Liver (tissue), 8 donors: ENCODE measurements at regions not wholly inside any gene's neighbourhood (a gene's known extent, or its start where the extent isn't known, plus 50 kb on each side); places are given as distances from the start of the nearest gene placed in this dataset.

Experiments
- DNase-seq: peaks from one replicate; pipeline ENCODE4 v3.0.0-alpha.2; 2017; ENCODE audit warnings: low spot score
- H3K27ac ChIP-seq, 2 donors: one replicate each; pipeline ENCODE4 v1.7.0; 2013; ENCODE audit warnings: inconsistent platforms in 2 of 2, low read length in 2 of 2, control low read depth in 1 of 2, low read depth in 1 of 2, mild to moderate bottlenecking in 1 of 2
- H3K27me3 ChIP-seq, 4 donors: one replicate each; pipeline versions ENCODE4 v1.6.1 to v1.7.0; 2013; ENCODE audit warnings: low read length in 3 of 4, inconsistent platforms in 1 of 4, mild to moderate bottlenecking in 1 of 4, moderate library complexity in 1 of 4; ENCODE audit not compliant: control insufficient read depth in 4 of 4, insufficient read depth in 4 of 4
- H3K36me3 ChIP-seq, 4 donors: one replicate each; pipeline versions ENCODE4 v1.6.1 to v1.7.0; 2013; ENCODE audit warnings: low read length in 3 of 4, mild to moderate bottlenecking in 3 of 4, low read depth in 1 of 4, moderate library complexity in 1 of 4; ENCODE audit not compliant: control insufficient read depth in 4 of 4, insufficient read depth in 3 of 4
- H3K4me1 ChIP-seq, 4 donors: one replicate each; pipeline versions ENCODE4 v1.6.1 to v1.7.0; 2013; ENCODE audit warnings: low read length in 3 of 4, mild to moderate bottlenecking in 3 of 4, moderate library complexity in 1 of 4; ENCODE audit not compliant: control insufficient read depth in 4 of 4, insufficient read depth in 4 of 4
- H3K4me3 ChIP-seq, 3 donors: one replicate each; pipeline versions ENCODE4 v1.6.1 to v1.7.0; 2013; ENCODE audit warnings: low read length in 3 of 3, control low read depth in 1 of 3, low read depth in 1 of 3, mild to moderate bottlenecking in 1 of 3
- H3K9ac ChIP-seq, 2 donors: one replicate each; pipeline ENCODE4 v1.7.0; 2013; ENCODE audit warnings: low read length in 2 of 2, mild to moderate bottlenecking in 2 of 2, moderate library complexity in 2 of 2, control low read depth in 1 of 2, low read depth in 1 of 2
- H3K9me3 ChIP-seq, 4 donors: one replicate each; pipeline versions ENCODE4 v1.6.1 to v1.7.0; 2013; ENCODE audit warnings: low read length in 3 of 4; ENCODE audit not compliant: control insufficient read depth in 4 of 4
- ATF3 ChIP-seq: IDR thresholded peaks from 2 replicates; pipeline ENCODE4 v1.6.1; 2016; ENCODE audit warnings: antibody characterized with exemption
- CTCF ChIP-seq: fragments of 150-350 bp; IDR thresholded peaks from 2 replicates; pipeline ENCODE4 v1.5.1; 2017; ENCODE audit warnings: improper control_type of control experiment, low read depth, low read length; ENCODE audit not compliant: missing input control
- EGR1 ChIP-seq, 2 donors: IDR thresholded peaks; 2 replicates each; pipeline ENCODE4 v1.6.1; 2016 to 2018; ENCODE audit warnings: antibody characterized with exemption in 2 of 2, low read depth in 2 of 2
- FOXA1 ChIP-seq: IDR thresholded peaks from 2 replicates; pipeline ENCODE4 v1.6.1; 2016; ENCODE audit warnings: antibody characterized with exemption
- FOXA2 ChIP-seq: IDR thresholded peaks from 2 replicates; pipeline ENCODE4 v1.6.1; 2016; ENCODE audit warnings: antibody characterized with exemption
- GABPA ChIP-seq, 2 donors: IDR thresholded peaks in 1 of 2; conservative IDR thresholded peaks in 1 of 2; 2 replicates each; pipeline ENCODE4 v1.6.1; 2016; ENCODE audit warnings: antibody characterized with exemption in 2 of 2, mild to moderate bottlenecking in 1 of 2, moderate library complexity in 1 of 2
- HNF4A ChIP-seq, 2 donors: conservative IDR thresholded peaks; 2 replicates each; pipeline ENCODE4 v1.6.1; 2016; ENCODE audit warnings: antibody characterized with exemption in 2 of 2, mild to moderate bottlenecking in 2 of 2
- NR2F2 ChIP-seq: IDR thresholded peaks from 2 replicates; pipeline ENCODE4 v1.6.1; 2016; ENCODE audit warnings: antibody characterized with exemption
- REST ChIP-seq: IDR thresholded peaks from 2 replicates; pipeline ENCODE4 v1.6.1; 2016; ENCODE audit warnings: antibody characterized with exemption, mild to moderate bottlenecking
- SP1 ChIP-seq: IDR thresholded peaks from 2 replicates; pipeline ENCODE4 v1.6.1; 2018; ENCODE audit warnings: antibody characterized with exemption, mild to moderate bottlenecking
- TAF1 ChIP-seq: conservative IDR thresholded peaks from 2 replicates; pipeline ENCODE4 v1.6.1; 2016; ENCODE audit warnings: antibody characterized with exemption, mild to moderate bottlenecking
- YY1 ChIP-seq: IDR thresholded peaks from 2 replicates; pipeline ENCODE4 v1.6.1; 2016; ENCODE audit warnings: antibody characterized with exemption, mild to moderate bottlenecking
- ZBTB33 ChIP-seq: IDR thresholded peaks from 2 replicates; pipeline ENCODE4 v1.6.1; 2016; ENCODE audit warnings: antibody characterized with exemption
- WGBS: extraction: QIAGEN DNeasy Blood & Tissue Kit; methylation state at CpG from one replicate; pipeline ENCODE4 v1.1.7; 2013; 5-methylcytosine and 5-hydroxymethylcytosine counted together
- donor health status: healthy.
- donor health status: healthy.
- donor health status: healthy.
- donor health status: healthy.
- donor health status: healthy.

GRCh38 chr18:51491678-51492372 is 294.3 kb upstream of the MEX3C start:
- no peaks in the 10 kb centered on the region for H3K36me3 ChIP-seq
- H3K4me1 ChIP-seq: no peaks in the 10 kb centered on the region
- TF ChIP-seq YY1: no peak
- H3K9me3 ChIP-seq: no peaks in the 10 kb centered on the region
- no peaks in the 10 kb centered on the region for H3K27me3 ChIP-seq
- no peak for DNase-seq
- 81% methylated on average over 4 of the region's 4 CpGs for WGBS
- H3K27ac ChIP-seq: no peak overlapping the region
- H3K9ac ChIP-seq: no peak overlapping the region
- no peak overlapping the region for H3K4me3 ChIP-seq

- Histone ChIP-seq H3K9ac (no peak overlapping the region), H3K4me1 (no peaks in the 10 kb centered on the region), H3K27ac (no peak overlapping the region), H3K36me3 (no peaks in the 10 kb centered on the region), H3K4me3 (no peak overlapping the region), H3K9me3 (no peaks in the 10 kb centered on the region), H3K27me3 (no peaks in the 10 kb centered on the region)
- 75% methylated on average over 4 of the region's 4 CpGs for WGBS
- TF ChIP-seq CTCF: no peak
- no peak for TF ChIP-seq ATF3
- no peak for TF ChIP-seq FOXA1
- no peak for TF ChIP-seq TAF1
- no peak for TF ChIP-seq SP1
- no peak for TF ChIP-seq NR2F2
- TF ChIP-seq ZBTB33: no peak
- no peak for TF ChIP-seq HNF4A (conservative IDR thresholded peaks at IDR 0.05)
- no peak for TF ChIP-seq REST
- no peak for TF ChIP-seq FOXA2
- no peak for TF ChIP-seq GABPA (IDR thresholded peaks at IDR 0.05 in 1 of 2, conservative IDR thresholded peaks at IDR 0.05 in 1 of 2)
- TF ChIP-seq EGR1 (IDR thresholded peaks at IDR 0.05; ENCODE audit: low read depth in 2 of 2): no peak
- TF ChIP-seq YY1: no peak
- no peak for DNase-seq
Measured at GRCh38 chr18:51498085-51498855, 300.8 kb upstream of the MEX3C start.
